Adrenal gland (tissue), 9 donors: ENCODE measurements at regions not wholly inside any gene's neighbourhood (a gene's known extent, or its start where the extent isn't known, plus 50 kb on each side); places are given as distances from the start of the nearest gene placed in this dataset.

ENCODE experiments used
- DNase-seq, 7 donors: peaks; one replicate each; pipeline ENCODE4 v3.0.0-alpha.2; 2019 to 2020
- H3K27ac ChIP-seq, 5 donors: fragments of 200-600 bp; sonication (generic) in 4 of 5; 1 replicate in 3 of 5; 2 replicates in 2 of 5; pipeline versions ENCODE4 v1.5.1 to v1.8.0; 2016 to 2020; ENCODE audit warnings: mild to moderate bottlenecking in 1 of 5
- H3K27me3 ChIP-seq: fragments of 200-600 bp; 2 replicates; pipeline ENCODE4 v1.8.0; 2021
- H3K36me3 ChIP-seq, 2 donors: fragments of 200-600 bp; replicated peaks in 1 of 2; 1 replicate in 1 of 2; 2 replicates in 1 of 2; pipeline versions ENCODE4 v1.5.1 to v1.8.0; 2018 to 2022
- H3K4me1 ChIP-seq, 2 donors: fragments of 200-600 bp; replicated peaks in 1 of 2; 1 replicate in 1 of 2; 2 replicates in 1 of 2; pipeline versions ENCODE4 v1.5.1 to v1.8.0; 2018 to 2021
- H3K4me3 ChIP-seq, 4 donors: fragments of 200-600 bp; sonication (generic) in 3 of 4; one replicate each; pipeline ENCODE4 v1.5.1; 2016 to 2018
- H3K9me3 ChIP-seq, 3 donors: fragments of 200-600 bp; sonication (generic) in 1 of 3; replicated peaks in 1 of 3; 1 replicate in 2 of 3; 2 replicates in 1 of 3; pipeline versions ENCODE4 v1.5.1 to v1.8.0; 2016 to 2021
- CTCF ChIP-seq, 6 experiments: fragments of 450-650 bp in 4 of 6; fragments of 200-600 bp in 2 of 6; sonication (generic) in 1 of 6; IDR thresholded peaks; 1 replicate in 5 of 6; 2 replicates in 1 of 6; pipeline versions ENCODE4 v1.5.1 to v1.8.0; 2016 to 2021; ENCODE audit warnings: antibody characterized with exemption in 6 of 6, mild to moderate bottlenecking in 2 of 6, moderate library complexity in 1 of 6
- POLR2A ChIP-seq, 2 donors: fragments of 450-650 bp; IDR thresholded peaks; one replicate each; pipeline ENCODE4 v1.6.1; 2017; ENCODE audit warnings: antibody characterized with exemption in 2 of 2, mild to moderate bottlenecking in 2 of 2, moderate library complexity in 1 of 2
- WGBS, 4 donors: extraction: QIAGEN DNeasy Blood & Tissue Kit in 2 of 4; methylation state at CpG; one replicate each; pipeline versions ENCODE4 v1.1.5 to v1.1.7; 2013 to 2017; 5-methylcytosine and 5-hydroxymethylcytosine counted together
- intact Hi-C, 2 donors: fragments of 100-400 bp; cut with DNase I; formaldehyde crosslinking; loops; one replicate each; pipeline versions ENCODE4 v1.14.1 to v1.15.0; 2022 to 2023
- donor health status: healthy with polysubstance abuse.
- donor health status: Bipolar disorder and iron deficiency.
- donor health status: DM: yes; HTN: yes; CAD: no.
- donor health status: DM: no; HTN: no; CAD: no.
- donor health status: DM: no; HTN: no; CAD: no.

- H3K27ac ChIP-seq: no peak overlapping the region
- no peaks in the 10 kb centered on the region for H3K4me1 ChIP-seq
- no peaks in the 10 kb centered on the region for H3K27me3 ChIP-seq
- H3K4me3 ChIP-seq: no peak overlapping the region
- intact Hi-C loops: no loop called here
- TF ChIP-seq POLR2A (IDR thresholded peaks at IDR 0.05) (no peak), CTCF (IDR thresholded peaks at IDR 0.05) (no peak)
- no peak for DNase-seq
- WGBS, 4 donors: 80 to 88% (median 87%) methylated on average over 2 of the region's 2 CpGs
- no peaks in the 10 kb centered on the region for H3K9me3 ChIP-seq
- H3K36me3 ChIP-seq: no peaks in the 10 kb centered on the region
These were observed 270.9 kb upstream of the SPTLC3 start for GRCh38 chr20:12737900-12738299.

- Histone ChIP-seq H3K36me3 (no peaks in the 10 kb centered on the region), H3K9me3 (no peaks in the 10 kb centered on the region), H3K27ac (no peak overlapping the region), H3K4me1 (no peaks in the 10 kb centered on the region), H3K4me3 (no peak overlapping the region), H3K27me3 (no peaks in the 10 kb centered on the region)
- intact Hi-C loops: no loop called here
- TF ChIP-seq CTCF (IDR thresholded peaks at IDR 0.05) (no peak), POLR2A (IDR thresholded peaks at IDR 0.05) (no peak)
- 67 to 80% (median 78%) methylated on average over 5 of the region's 5 CpGs for WGBS, 4 donors
- no peak for DNase-seq
These were observed 268.1 kb upstream of the SPTLC3 start for GRCh38 chr20:12740647-12741046.

GRCh38 chr20:12744037-12744436 is 264.7 kb upstream of the SPTLC3 start:
- Histone ChIP-seq H3K4me3 (no peak overlapping the region), H3K27ac (no peak overlapping the region), H3K27me3 (no peaks in the 10 kb centered on the region), H3K36me3 (no peaks in the 10 kb centered on the region), H3K9me3 (no peaks in the 10 kb centered on the region), H3K4me1 (no peaks in the 10 kb centered on the region)
- DNase-seq: no peak
- TF ChIP-seq POLR2A (IDR thresholded peaks at IDR 0.05): no peak
- no peak for TF ChIP-seq CTCF (IDR thresholded peaks at IDR 0.05)
- WGBS, 4 donors: 82 to 94% (median 89%) methylated on average over 2 of the region's 2 CpGs
- intact Hi-C loops: no loop called here

GRCh38 chr20:12748359-12748994 is 260.3 kb upstream of the SPTLC3 start:
- Histone ChIP-seq H3K27ac (no peak overlapping the region), H3K4me1 (no peaks in the 10 kb centered on the region), H3K4me3 (no peak overlapping the region), H3K9me3 (no peaks in the 10 kb centered on the region), H3K27me3 (no peaks in the 10 kb centered on the region), H3K36me3 (no peaks in the 10 kb centered on the region)
- DNase-seq: no peak
- TF ChIP-seq POLR2A (IDR thresholded peaks at IDR 0.05) (no peak), CTCF (IDR thresholded peaks at IDR 0.05) (no peak)
- intact Hi-C loops: no loop called here
- WGBS, 4 donors: 57 to 77% (median 66%) methylated on average over 1 of the region's 1 CpG
